ENCODE measurements at regions not wholly inside any gene's neighbourhood (a gene's known extent, or its start where the extent isn't known, plus 50 kb on each side); places are given as distances from the start of the nearest gene placed in this dataset.
A peak's percentile ranks its signal among the peaks of the same experiment; 100 is the strongest.

GRCh38 chr12:91384366-91384765 is 201.7 kb upstream of the DCN start:
- no peaks in the 10 kb centered on the region for H3K36me3 ChIP-seq
- H3K27ac ChIP-seq, result no peak overlapping the region
- no peaks in the 10 kb centered on the region for H3K27me3 ChIP-seq
- H3K4me1 ChIP-seq, result no peaks in the 10 kb centered on the region
- no peak for DNase-seq
- TF ChIP-seq CTCF (IDR thresholded peaks at IDR 0.05), result no peak
- H3K9me3 ChIP-seq, result no peaks in the 10 kb centered on the region
- H3K9ac ChIP-seq (ENCODE audit: low read depth in 2 of 2, low read length in 2 of 2), result no peak overlapping the region
- H3K4me3 ChIP-seq, result no peak overlapping the region
- intact Hi-C loops (cut with DNase I), result loop anchor here (5.0 kb wide), 1 partner anchor 1268 kb away; no protein-coding TSS in a partner anchor

- Histone ChIP-seq H3K9ac (ENCODE audit: low read depth in 2 of 2, low read length in 2 of 2) (no peak overlapping the region), H3K36me3 (no peaks in the 10 kb centered on the region), H3K27ac (no peak overlapping the region), H3K27me3 (no peaks in the 10 kb centered on the region), H3K4me3 (no peak overlapping the region), H3K9me3 (no peaks in the 10 kb centered on the region), H3K4me1 (no peaks in the 10 kb centered on the region)
- intact Hi-C loops (cut with DNase I), result loop anchor here (5.0 kb wide), 1 partner anchor 1269 kb away; no protein-coding TSS in a partner anchor
- TF ChIP-seq CTCF (IDR thresholded peaks at IDR 0.05), result no peak
- DNase-seq, result no peak
Observed at GRCh38 chr12:91383099-91383498, 200.5 kb upstream of the DCN start.

GRCh38 chr12:91382081-91382543 is 199.5 kb upstream of the DCN start:
- Histone ChIP-seq H3K9me3 (no peaks in the 10 kb centered on the region), H3K27ac (peak overlapping the region; percentile 41), H3K4me3 (peak overlapping the region; percentile 0), H3K9ac (ENCODE audit: low read depth in 2 of 2, low read length in 2 of 2) (peak overlapping the region in 1 of 2 donors; percentile 29), H3K36me3 (no peaks in the 10 kb centered on the region), H3K4me1 (no peaks in the 10 kb centered on the region), H3K27me3 (no peaks in the 10 kb centered on the region)
- intact Hi-C loops (cut with DNase I), result loop anchor here (5.0 kb wide), 1 partner anchor 1270 kb away; no protein-coding TSS in a partner anchor
- TF ChIP-seq CTCF (IDR thresholded peaks at IDR 0.05), result peak; percentile 76
- DNase-seq, result peak; percentile 90

GRCh38 chr12:91381309-91381804 is 198.7 kb upstream of the DCN start:
- H3K36me3 ChIP-seq, result no peaks in the 10 kb centered on the region
- DNase-seq, result no peak
- no peaks in the 10 kb centered on the region for H3K9me3 ChIP-seq
- no peak for TF ChIP-seq CTCF (IDR thresholded peaks at IDR 0.05)
- H3K4me1 ChIP-seq, result no peaks in the 10 kb centered on the region
- H3K27me3 ChIP-seq, result no peaks in the 10 kb centered on the region
- intact Hi-C loops (cut with DNase I), result loop anchor here (2.0 to 5.0 kb wide), 2 partner anchors 1191 to 1271 kb away; no protein-coding TSS in a partner anchor
- H3K27ac ChIP-seq, result peak overlapping the region; percentile 41
- H3K4me3 ChIP-seq, result peak overlapping the region; percentile 0
- peak overlapping the region in 1 of 2 donors; percentile 29 for H3K9ac ChIP-seq (ENCODE audit: low read depth in 2 of 2, low read length in 2 of 2)

- Histone ChIP-seq H3K9me3 (no peaks in the 10 kb centered on the region), H3K9ac (ENCODE audit: low read depth in 2 of 2, low read length in 2 of 2) (no peak overlapping the region), H3K36me3 (no peaks in the 10 kb centered on the region), H3K27me3 (no peaks in the 10 kb centered on the region), H3K27ac (no peak overlapping the region), H3K4me1 (no peaks in the 10 kb centered on the region), H3K4me3 (no peak overlapping the region)
- intact Hi-C loops (cut with DNase I), result loop anchor here (2.0 to 5.0 kb wide), 2 partner anchors 1192 to 1272 kb away; no protein-coding TSS in a partner anchor
- DNase-seq, result no peak
- no peak for TF ChIP-seq CTCF (IDR thresholded peaks at IDR 0.05)
Observed at GRCh38 chr12:91380631-91381030, 198.0 kb upstream of the DCN start.

Data from colonic mucosa (tissue), 4 donors.